HG02973 (cell line): ENCODE measurements at regions not wholly inside any gene's neighbourhood (a gene's known extent, or its start where the extent isn't known, plus 50 kb on each side); places are given as distances from the start of the nearest gene placed in this dataset.

Experiments used
- ATAC-seq: cut with Tn5 transposase; IDR thresholded peaks from one replicate; pipeline ENCODE4 v1.9.1; 2021; ENCODE audit warnings: moderate library complexity; ENCODE audit not compliant: unreplicated experiment

DNA sequence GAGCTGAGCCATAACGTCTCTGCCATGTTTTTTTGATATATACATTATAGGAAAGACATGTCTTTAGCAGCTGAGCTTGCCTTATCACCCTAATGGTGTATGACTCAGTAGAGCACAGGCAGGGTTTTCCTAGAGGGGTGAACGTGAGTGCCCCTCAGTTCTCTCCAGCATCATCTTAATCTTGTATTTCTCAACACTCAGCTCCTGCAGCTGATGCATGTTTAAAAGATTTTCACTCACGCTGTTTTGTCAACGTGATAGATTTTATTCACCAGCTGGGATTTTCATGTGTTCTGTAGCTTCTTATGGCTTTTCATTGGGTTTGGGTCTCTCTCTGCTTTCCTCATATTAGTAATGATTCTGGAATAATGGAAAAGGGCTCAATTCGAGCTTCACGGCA, 186.0 kb upstream of the PMFBP1 start:
- ATAC-seq: no peak

DNA sequence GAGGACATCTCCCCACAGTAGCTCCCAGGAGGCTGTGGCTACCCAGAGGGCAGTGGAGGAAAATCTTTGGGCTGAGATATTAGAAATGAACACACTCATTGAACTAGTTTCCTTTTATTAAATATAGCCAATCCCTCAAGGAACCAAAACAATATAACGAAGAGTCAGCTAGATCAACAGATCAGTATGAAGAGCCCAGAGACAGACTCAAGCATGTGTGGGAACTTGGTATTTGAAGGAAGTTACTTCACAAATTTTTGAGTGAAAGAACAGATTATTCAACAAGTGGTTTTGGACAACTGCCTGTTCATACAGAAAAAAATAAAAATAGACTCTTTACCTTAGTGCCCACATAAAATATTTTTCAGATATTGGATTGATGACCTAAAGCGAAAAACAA, 183.6 kb upstream of the PMFBP1 start:
- ATAC-seq: no peak

DNA sequence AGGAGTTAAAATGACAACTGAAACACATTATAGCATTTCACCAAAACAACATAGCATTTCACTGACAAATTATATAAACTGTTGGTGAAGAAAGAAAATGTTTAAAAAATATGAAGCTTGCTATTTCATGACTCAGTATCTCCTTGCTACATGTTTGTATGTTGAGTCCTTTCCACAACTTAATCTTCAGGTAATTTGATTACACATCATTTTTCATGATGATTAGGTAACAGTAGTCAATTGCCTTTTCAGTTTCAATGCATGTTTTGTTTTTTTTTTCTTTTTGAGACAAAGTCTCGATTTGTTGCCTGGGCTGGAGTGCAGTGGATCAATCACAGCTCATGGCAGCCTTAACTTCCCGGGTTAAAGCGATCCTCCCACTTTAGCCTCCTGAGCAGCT, 177.8 kb upstream of the PMFBP1 start:
- no peak for ATAC-seq

DNA sequence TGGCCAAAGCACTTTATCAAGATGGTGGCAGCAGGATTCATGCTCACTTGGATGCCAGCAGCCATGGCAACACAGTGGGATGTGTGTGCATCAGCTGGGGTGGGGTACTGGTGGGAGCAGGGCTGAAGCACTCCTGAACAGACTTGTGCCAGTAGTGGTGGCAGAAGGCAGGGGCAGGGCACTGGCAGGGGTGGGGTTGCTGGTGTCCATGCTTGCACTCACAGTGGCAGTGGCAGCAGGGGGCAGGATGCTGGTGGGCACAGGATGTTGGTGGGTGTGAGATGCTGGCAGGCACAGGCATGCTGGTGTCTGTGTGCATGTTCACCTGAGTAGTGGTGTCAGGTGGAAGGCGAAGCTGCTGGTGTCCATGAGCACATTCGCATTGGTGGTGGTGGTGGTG, 161.0 kb upstream of the PMFBP1 start:
- no peak for ATAC-seq

DNA sequence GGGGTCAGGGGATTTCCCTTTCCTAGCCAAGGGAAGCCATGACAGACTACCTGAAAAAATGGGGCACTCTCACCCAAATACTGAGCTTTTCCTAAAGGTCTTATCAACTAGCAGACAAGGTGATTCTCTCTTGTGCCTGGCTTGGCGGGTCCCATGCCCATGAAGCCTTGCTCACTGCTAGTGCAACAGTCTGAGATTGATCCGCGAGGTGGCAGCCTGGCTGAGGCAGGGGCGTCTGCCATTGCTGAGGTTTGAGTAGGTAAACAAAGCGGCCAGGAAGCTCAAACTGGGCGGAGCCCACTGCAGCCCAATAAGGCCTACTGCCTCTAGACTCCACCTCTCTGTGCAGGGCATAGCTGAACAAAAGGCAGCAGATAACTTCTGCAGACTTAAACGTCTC, 152.6 kb upstream of the PMFBP1 start:
- no peak for ATAC-seq

DNA sequence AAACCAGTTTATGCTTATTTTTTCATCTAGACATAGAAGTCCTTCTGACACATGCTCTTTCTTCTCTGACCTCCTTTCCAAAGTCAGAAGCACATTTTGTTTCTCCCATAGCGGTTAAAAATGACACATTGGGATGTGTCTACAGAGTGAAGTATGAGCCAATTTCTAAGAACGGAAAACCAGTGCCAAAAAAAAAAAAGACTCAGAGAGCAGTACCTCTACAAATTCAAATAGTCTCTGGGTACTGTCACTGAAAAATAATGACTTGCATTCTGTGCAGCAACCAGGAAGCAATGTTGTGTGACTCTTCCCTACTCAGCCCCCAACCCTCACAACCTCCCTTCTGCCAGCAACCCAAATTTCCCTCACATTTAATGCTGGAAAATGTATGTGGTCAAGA, 145.5 kb upstream of the PMFBP1 start:
- ATAC-seq: no peak

DNA sequence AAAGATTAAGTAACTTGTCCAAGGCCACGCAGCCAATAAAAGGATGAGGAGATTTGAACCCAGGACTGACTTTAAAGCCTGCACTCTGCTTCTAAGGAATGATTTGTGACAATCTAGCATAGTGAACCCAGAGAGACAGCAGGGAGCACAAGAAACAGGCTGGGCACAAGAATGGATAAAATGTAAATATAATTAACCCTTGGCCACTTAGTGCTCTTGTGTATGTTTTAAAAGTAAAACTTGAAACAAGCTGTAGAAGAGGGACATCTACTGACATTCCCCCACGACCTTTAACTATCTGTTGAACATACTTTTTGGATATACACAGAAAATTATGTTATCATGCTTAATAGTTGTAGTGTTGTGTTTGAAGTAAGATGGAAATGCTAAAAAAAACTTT, 141.9 kb upstream of the PMFBP1 start:
- no peak for ATAC-seq

DNA sequence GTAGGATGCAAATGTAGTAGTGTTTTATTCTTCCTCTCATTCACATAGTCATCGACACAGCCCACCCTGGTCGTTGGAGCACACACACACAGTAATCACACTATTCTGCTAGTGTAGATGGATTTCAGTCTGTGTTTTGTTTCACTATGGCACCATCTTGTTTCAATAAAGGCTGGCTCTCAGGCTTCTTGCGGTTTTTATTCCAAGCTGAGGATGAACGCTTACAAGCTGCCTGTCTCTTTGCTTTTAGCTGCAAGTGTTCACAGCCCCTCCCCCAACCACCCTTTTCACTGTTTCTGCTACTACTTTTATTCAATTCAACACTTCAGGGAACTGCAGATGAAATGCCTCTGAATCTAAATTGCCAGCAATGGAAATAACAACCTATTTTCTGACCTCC, 140.9 kb upstream of the PMFBP1 start:
- ATAC-seq: no peak

DNA sequence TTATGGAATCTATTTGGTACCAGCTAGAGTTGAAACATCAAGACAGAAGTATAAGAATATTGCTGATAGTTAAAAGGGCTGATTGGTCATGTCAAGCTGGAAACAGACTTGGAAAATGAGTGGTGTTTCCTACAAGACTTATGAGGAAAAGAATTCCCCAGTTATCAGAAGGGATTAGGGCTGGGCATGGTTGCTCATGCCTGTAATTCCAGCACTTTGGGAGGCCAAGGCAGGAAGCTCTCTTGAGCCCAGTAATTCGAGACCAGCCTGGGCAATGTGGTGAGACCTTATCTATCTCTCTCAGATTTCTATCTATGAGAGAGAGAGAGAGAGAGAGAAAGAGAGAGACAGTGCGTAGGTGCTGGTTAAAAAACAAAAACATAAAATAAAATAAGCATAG, 139.5 kb upstream of the PMFBP1 start:
- ATAC-seq: no peak

DNA sequence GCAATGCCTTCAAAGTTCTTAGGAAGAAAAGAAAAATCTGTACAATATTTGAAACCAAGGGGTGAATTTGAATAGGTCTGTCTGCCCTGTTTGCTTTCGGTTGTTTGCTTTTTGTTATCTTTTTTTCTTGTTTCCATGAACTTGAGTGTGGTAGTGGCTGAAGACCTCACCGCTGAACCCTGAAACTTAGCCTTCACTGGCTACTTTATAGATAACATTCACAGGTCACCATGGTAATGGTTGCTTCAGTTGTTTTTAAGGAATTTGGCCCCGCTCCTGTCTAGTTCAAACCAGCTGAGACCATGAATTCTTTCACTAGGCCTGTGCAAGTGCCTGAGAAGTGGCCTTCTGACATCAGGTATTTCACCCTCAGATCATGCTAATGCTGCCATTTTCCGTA, 137.0 kb upstream of the PMFBP1 start:
- ATAC-seq: no peak

DNA sequence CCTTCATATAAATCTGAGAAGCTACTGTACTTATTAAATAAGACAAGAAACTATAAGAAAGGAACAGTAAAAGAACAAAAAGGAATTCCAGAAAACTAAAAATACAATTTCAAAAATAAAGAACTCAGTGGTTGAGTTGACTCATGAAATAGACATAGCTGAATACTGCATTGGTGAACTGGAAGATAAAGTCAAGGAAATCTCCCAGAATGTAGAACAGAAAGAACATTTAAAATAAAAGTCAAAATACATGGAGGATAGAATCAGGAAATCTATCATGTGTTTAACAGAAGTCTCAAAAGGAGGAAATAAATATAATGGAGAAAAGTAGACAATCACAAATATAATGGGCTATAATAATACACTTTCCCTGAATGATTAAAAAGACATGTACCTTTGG, 136.4 kb upstream of the PMFBP1 start:
- no peak for ATAC-seq

DNA sequence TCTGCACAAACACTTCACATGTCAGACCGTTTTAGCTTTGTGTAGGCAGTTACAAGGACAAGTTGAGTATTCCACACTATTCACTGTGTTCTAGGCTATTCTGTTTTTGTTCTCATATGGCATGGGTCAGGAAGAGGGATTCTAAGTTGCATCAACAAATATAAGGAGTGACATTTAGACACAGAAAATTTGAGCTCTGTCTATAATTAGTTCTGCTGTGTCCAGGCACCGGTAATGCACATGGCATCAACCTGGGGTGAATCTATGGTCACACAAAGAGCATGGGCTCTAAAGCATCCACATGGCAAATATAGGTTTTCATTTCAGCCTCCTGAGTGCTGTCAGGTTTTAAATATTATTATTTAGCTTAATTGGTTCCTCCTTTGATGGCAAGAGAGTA, 130.4 kb upstream of the PMFBP1 start:
- ATAC-seq: no peak

DNA sequence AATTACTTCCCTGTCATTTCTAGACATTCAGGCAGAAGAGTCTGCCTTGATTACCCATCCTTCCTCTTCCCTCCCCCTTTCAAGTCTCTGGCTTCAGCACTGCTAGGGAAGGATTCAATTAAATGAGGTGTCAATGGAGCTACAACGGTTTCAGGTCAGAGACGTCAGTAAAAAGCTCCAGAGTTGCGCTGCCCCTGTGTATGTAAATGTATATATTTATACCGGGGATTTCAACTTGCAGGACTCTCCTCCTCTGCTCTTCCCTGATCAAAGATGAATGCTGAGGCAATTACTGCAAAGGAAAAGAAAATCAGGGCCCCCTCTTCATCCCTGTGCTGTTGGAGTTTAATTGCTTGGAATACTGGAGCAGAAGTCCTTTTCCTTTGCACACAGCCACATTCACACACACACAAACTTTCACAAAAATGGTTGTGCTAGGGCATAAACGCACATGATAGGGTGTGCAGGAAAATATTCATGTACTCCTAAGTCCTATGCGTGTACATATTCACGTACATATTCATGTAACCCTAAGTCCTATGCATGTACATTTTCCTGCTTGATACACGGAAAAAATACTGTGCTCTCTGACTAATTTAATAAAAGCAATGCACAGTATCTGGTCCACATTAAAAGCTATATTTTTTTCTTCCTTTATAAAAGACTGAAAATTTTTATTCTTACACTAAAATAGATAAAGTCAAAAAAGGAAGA, 129.7 kb upstream of the PMFBP1 start:
- no peak for ATAC-seq

DNA sequence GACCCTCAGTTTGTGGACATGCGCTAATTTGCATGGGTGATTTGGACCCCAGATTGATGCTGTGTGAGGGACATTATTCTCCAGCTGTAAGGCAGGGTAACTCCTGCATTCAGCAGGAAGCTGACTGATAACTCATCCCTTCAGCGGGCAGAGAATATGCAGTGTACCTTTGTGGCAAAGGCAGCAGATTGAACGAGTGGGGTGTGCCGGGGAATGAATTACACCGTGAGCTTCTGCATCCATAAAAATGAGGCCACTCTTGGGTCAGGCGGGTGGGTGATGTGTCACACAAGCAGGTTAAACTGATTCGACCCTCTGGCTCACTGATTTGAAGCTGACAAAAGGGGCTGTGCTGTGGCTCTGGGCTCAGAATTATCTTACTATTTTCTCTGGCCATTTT, 128.9 kb upstream of the PMFBP1 start:
- no peak for ATAC-seq

DNA sequence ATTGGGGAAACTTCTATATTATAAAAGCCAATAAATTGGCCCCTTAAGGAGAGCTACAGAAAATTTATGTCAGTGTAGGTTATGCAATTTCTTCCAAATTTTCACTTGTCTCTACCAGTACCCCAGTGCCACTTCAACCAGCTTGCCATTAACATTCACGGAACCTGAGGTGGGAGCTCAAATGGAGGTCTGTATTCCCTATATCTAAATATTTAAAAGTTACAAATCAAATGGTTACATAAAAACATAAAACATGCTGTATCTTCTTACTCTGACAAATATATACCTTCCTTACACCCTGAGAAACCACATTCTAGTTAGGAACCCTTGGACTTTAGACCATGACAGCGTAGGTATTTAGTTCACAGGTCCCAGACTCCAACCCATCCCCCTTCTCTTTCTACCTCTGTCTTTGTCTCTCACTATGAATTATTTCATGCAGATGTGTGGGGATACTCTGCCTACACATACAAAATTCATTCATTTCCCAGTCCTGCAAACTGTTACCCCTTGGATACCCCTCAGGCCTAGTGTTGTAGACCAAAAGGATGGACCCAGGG, 127.8 kb upstream of the PMFBP1 start:
- no peak for ATAC-seq

DNA sequence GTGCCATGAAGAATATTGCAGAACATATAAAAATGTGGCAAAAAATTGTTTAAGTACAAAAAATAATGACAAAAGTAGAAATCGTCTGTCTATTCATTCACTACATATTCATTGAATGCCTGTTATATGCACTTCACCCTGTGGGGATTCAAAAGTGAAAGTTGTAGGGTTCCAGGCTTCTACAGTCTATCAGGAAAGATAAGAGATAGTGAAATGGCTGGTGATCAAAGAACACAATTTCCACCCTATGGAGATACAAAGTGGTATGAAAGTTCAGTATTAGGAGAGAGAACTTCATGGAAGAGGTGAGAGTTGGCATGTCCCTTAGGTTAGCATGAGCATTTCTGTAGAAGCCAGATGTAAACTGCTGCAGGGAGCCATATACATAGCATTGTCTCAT, 127.0 kb upstream of the PMFBP1 start:
- ATAC-seq: no peak

DNA sequence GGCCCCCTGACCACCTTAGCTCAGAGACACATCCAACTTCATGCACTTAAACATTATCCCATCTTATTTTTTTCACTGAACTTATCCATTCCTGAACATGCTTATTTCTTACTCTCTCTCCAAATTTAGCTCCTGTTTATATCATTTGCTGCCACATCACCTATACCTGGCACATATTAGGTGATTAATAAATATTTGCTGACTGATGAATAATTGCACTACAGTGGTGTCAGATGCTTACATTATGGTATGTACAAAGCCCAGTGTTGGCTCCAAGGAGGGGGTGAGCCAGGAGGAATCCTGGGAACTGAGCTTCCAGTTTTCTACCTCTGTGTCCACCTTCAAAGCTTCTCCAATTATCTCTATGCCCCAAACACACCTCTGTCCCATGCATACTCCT, 124.0 kb upstream of the PMFBP1 start:
- no peak for ATAC-seq

DNA sequence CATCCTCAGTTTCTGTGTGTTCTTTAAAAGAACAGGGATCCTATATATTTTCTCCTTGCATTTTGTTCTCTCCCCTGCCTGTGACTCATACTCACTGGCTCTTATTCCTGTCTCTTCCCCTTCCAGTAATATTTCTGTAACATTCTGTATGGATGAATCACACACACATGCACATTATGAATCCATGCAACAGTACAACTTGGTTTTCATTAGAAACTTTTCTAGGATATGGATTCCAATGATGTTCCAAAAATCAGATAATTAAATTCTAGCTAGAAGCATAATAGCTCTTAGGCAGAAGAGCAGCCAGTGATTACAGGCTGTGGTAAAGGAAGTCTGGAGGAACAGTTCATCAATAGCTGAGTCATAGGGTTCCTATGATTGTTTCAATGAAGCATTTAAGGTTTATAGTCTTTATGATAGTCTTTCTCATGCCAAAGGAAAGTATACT, 119.6 kb upstream of the PMFBP1 start:
- no peak for ATAC-seq

DNA sequence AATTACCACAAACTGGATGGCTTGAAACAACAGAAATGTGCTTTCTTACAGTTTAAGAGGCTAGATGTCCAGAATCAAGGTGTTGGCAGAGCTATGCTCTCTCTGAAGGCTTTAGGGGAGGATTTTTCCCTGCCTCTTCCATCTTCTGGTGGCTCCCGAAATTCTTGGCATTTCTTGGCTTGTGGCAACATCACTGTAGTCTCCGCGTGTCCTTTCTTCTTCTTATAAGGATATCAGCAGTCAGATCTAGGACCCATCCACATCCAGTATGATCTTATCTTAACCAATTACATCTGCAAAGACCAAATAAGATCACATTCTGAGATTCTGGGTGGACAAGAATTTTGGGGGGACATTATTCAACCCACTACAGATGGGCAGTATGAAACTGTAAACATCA, 119.2 kb upstream of the PMFBP1 start:
- no peak for ATAC-seq

DNA sequence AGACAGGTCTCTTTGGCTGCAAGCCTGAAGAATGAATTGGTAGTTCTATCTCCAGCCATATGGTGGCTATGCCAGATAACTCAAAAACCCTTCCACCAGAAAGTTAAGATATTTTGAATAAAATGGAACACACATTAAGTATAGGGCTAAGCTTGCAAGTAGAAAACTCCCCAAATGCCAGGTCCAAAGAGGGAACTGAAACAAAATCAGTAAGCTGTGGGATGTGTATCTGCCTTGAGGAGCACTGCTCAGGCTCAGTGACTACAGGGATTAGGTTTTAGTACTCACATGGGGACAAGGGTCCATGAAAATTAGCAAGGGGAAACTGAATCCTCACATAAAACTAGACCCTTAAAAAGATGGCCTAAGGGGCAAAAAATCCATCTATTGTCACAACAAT, 115.7 kb upstream of the PMFBP1 start:
- no peak for ATAC-seq

DNA sequence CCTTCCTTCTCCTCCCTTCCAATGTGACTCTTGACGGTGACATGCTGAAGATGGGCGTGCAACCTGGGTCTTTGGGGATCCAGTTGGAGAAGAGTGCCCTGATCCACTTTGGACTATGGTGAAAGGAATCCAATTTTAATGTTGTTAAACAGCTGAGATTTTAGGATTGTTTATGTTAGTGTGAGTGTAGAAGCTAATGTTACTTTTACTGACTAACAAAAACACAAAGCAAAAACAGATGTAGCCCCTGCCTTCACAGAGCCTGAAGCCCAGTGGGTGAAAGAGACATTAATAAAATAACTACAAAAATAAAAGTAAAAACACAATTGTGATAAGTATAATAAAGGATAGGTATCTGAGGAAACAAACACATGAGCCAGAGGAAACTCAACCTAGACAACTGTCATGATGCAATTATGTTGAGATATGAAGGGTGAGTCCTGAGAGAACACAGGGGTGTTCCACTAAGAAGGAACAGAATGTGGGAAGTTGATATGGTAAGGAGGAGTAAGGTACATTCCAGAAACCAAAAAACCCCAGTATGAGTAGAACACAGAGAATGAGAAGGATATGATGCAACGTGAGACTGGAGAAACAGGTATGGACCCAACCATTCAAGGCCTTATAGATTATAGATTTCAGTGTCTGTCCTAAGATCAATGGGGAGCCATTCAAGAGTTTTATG, 115.1 kb upstream of the PMFBP1 start:
- ATAC-seq: no peak

DNA sequence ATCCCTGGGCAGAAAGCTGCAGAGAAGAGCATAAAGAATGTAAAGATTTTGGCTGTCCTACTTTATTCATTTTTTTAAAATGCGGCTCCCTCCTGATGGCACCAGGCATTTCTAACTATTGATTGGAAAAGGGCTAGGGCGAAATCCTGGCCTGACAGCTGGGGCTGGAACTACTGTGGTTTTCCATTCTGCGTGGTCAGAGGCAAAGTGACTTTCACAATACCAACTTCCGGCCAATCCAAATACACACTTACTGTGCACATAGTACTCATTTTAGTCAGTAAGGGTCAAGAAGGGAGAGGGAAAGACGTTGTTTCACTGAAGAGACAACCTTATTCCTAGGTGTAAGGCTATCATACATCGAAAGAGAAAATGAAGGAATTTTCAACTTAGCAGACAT, 113.8 kb upstream of the PMFBP1 start:
- ATAC-seq: no peak

DNA sequence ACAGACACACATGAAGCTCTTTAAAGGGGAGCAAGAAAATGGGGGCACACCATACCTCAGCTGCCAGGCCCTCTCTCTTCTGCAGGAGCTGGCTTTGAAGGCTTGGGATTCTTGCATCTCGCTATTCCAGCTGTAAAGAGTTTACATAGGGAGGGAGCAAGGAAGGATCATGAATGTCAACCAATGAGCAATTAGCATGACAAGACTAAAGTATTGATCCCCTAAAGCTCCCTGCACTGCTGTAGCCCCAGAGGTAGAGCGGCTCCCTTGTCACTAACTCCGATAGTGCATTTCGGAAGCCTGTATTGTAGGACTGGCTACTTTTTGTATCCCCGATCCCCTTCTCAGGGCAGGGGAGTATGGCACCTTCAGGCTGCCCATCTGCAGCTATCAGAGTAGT, 113.4 kb upstream of the PMFBP1 start:
- no peak for ATAC-seq
